Uterus (tissue), 2 donors: ENCODE measurements at regions not wholly inside any gene's neighbourhood (a gene's known extent, or its start where the extent isn't known, plus 50 kb on each side); places are given as distances from the start of the nearest gene placed in this dataset.
A peak's percentile ranks its signal among the peaks of the same experiment; 100 is the strongest.

Experiments used
- CTCF ChIP-seq, 4 experiments: fragments of 200-600 bp in 2 of 4; fragments of 450-650 bp in 2 of 4; sonication (generic) in 2 of 4; IDR thresholded peaks; one replicate each; pipeline ENCODE4 v1.5.1; 2016 to 2019; ENCODE audit warnings: antibody characterized with exemption in 4 of 4, mild to moderate bottlenecking in 2 of 4, moderate library complexity in 1 of 4
- POLR2A ChIP-seq, 2 donors: fragments of 450-650 bp; IDR thresholded peaks; one replicate each; pipeline ENCODE4 v1.6.1; 2016; ENCODE audit warnings: antibody characterized with exemption in 2 of 2, mild to moderate bottlenecking in 1 of 2, moderate library complexity in 1 of 2

GRCh38 chr9:31799953-31800609 is 584.4 kb upstream of the ACO1 start:
- peak in 3 of 4 experiments; percentile 18 to 38 (median 37) for TF ChIP-seq CTCF (IDR thresholded peaks at IDR 0.05)
- TF ChIP-seq POLR2A (IDR thresholded peaks at IDR 0.05), result no peak
